A673 (cell line): ENCODE measurements at regions not wholly inside any gene's neighbourhood (a gene's known extent, or its start where the extent isn't known, plus 50 kb on each side); places are given as distances from the start of the nearest gene placed in this dataset.

Experiments
- BruUV-seq: library from RNA; stranded (reverse); fragments of 400-500 nt; replicated peaks from 2 replicates; lab custom pipeline; 2021; lab: Mats Ljungman, UMichigan
- CTCF ChIA-PET: fragments of 300-600 bp; sonication (Branson Sonifier 250); formaldehyde crosslinking; loops from one replicate; lab custom pipeline; 2022; ENCODE audit warnings: antibody characterized with exemption; lab: Charles Lee
- POLR2A ChIA-PET: fragments of 300-600 bp; sonication (Branson Sonifier 250); formaldehyde crosslinking; loops from one replicate; lab custom pipeline; 2022; ENCODE audit warnings: antibody characterized with exemption; ENCODE audit not compliant: low non-redundant PET; lab: Charles Lee
- DNase-seq: peaks from one replicate; pipeline ENCODE4 v3.0.0-alpha.2; 2015; ENCODE audit warnings: low spot score
- H3K27ac ChIP-seq: fragments of 200-600 bp; sonication (generic); 2 replicates; pipeline ENCODE4 v1.5.1; 2016; ENCODE audit warnings: mixed run types, low read depth, mild to moderate bottlenecking, mixed read lengths, antibody characterized with exemption, low read length; ENCODE audit not compliant: poor library complexity, severe bottlenecking
- H3K27me3 ChIP-seq: fragments of 200-600 bp; sonication (generic); replicated peaks from 2 replicates; pipeline ENCODE4 v1.6.1; 2017; ENCODE audit warnings: mixed run types, low read depth, mild to moderate bottlenecking, mixed read lengths, antibody characterized with exemption, low read length; ENCODE audit not compliant: insufficient read depth, poor library complexity
- H3K36me3 ChIP-seq: fragments of 200-600 bp; sonication (generic); 2 replicates; pipeline ENCODE4 v1.6.1; 2016; ENCODE audit warnings: mixed run types, mild to moderate bottlenecking, mixed read lengths, antibody characterized with exemption, low read length; ENCODE audit not compliant: insufficient read depth, poor library complexity, severe bottlenecking
- H3K4me1 ChIP-seq: fragments of 200-600 bp; sonication (generic); 2 replicates; pipeline ENCODE4 v1.6.1; 2017; ENCODE audit warnings: mixed run types, mild to moderate bottlenecking, mixed read lengths, antibody characterized with exemption, low read length; ENCODE audit not compliant: insufficient read depth, poor library complexity, severe bottlenecking
- H3K4me3 ChIP-seq: fragments of 200-600 bp; sonication (generic); 2 replicates; pipeline ENCODE4 v1.5.1; 2016; ENCODE audit warnings: low read depth, mixed run types, mild to moderate bottlenecking, mixed read lengths, low read length; ENCODE audit not compliant: poor library complexity, severe bottlenecking
- H3K9me3 ChIP-seq: fragments of 200-600 bp; sonication (generic); 2 replicates; pipeline ENCODE4 v1.6.1; 2016; ENCODE audit warnings: mixed run types, low read depth, mild to moderate bottlenecking, mixed read lengths, antibody characterized with exemption, low read length; ENCODE audit not compliant: poor library complexity, severe bottlenecking
- CTCF ChIP-seq: fragments of 300-800, 200-600 bp; sonication (generic); conservative IDR thresholded peaks from 2 replicates; pipeline ENCODE4 v1.5.1; 2017; ENCODE audit warnings: low read depth, mild to moderate bottlenecking, antibody characterized with exemption, low read length, moderate library complexity, mixed read lengths
- EZH2 ChIP-seq: fragments of 200-600 bp; sonication (generic); IDR thresholded peaks from 2 replicates; pipeline ENCODE4 v1.6.1; 2017; ENCODE audit warnings: borderline replicate concordance, low read depth, mild to moderate bottlenecking, mixed read lengths, antibody characterized with exemption, low read length; ENCODE audit not compliant: poor library complexity, severe bottlenecking
- intact Hi-C: fragments of 100-400 bp; cut with micrococcal nuclease; formaldehyde crosslinking; loops from one replicate; pipeline ENCODE4 v1.10.0; 2022; ENCODE audit not compliant: unreplicated experiment

- Histone ChIP-seq H3K27me3 (no peaks in the 10 kb centered on the region), H3K36me3 (no peaks in the 10 kb centered on the region), H3K4me3 (no peak overlapping the region), H3K4me1 (no peaks in the 10 kb centered on the region), H3K27ac (no peak overlapping the region), H3K9me3 (peaks cover 6% of the 10 kb centered on the region)
- TF ChIP-seq EZH2 (no peak), CTCF (no peak)
- ChIA-PET POLR2A (no interaction called here), CTCF (no interaction called here)
- BruUV-seq: no TSS peak
- intact Hi-C loops: no loop called here
- no peak for DNase-seq
Measured at GRCh38 chr17:17425005-17425404, 51.8 kb upstream of the MED9 start.

- no TSS peak for BruUV-seq
- Histone ChIP-seq H3K4me1 (no peaks in the 10 kb centered on the region), H3K27ac (no peak overlapping the region), H3K36me3 (no peaks in the 10 kb centered on the region), H3K4me3 (no peak overlapping the region), H3K9me3 (peaks cover 6% of the 10 kb centered on the region), H3K27me3 (no peaks in the 10 kb centered on the region)
- POLR2A ChIA-PET: no interaction called here
- intact Hi-C loops: no loop called here
- TF ChIP-seq EZH2: no peak
- TF ChIP-seq CTCF: no peak
- DNase-seq: no peak
- CTCF ChIA-PET: no interaction called here
Measured at GRCh38 chr17:17425591-17425990, 51.2 kb upstream of the MED9 start.

- Histone ChIP-seq H3K4me1 (no peaks in the 10 kb centered on the region), H3K36me3 (no peaks in the 10 kb centered on the region), H3K27ac (no peak overlapping the region), H3K27me3 (no peaks in the 10 kb centered on the region), H3K4me3 (no peak overlapping the region), H3K9me3 (peaks cover 6% of the 10 kb centered on the region)
- ChIA-PET CTCF (no interaction called here), POLR2A (no interaction called here)
- BruUV-seq: no TSS peak
- TF ChIP-seq CTCF (no peak), EZH2 (no peak)
- intact Hi-C loops: no loop called here
- DNase-seq: no peak
Measured at GRCh38 chr17:17426184-17426583, 50.6 kb upstream of the MED9 start.
